Adrenal gland (tissue), 5 donors: ENCODE measurements at regions not wholly inside any gene's neighbourhood (a gene's known extent, or its start where the extent isn't known, plus 50 kb on each side); places are given as distances from the start of the nearest gene placed in this dataset.

Experiments used
- POLR2A ChIP-seq, 2 donors: fragments of 450-650 bp; IDR thresholded peaks; one replicate each; pipeline ENCODE4 v1.6.1; 2017; ENCODE audit warnings: antibody characterized with exemption in 2 of 2, mild to moderate bottlenecking in 2 of 2, moderate library complexity in 1 of 2
- TF ChIP-seq, protein P1 (sequence below), 6 experiments: fragments of 450-650 bp in 4 of 6; fragments of 200-600 bp in 2 of 6; sonication (generic) in 1 of 6; IDR thresholded peaks; 1 replicate in 5 of 6; 2 replicates in 1 of 6; pipeline versions ENCODE4 v1.5.1 to v1.8.0; 2016 to 2021; ENCODE audit warnings: antibody characterized with exemption in 6 of 6, mild to moderate bottlenecking in 2 of 6, moderate library complexity in 1 of 6
- donor health status: DM: no; HTN: no; CAD: no.

DNA sequence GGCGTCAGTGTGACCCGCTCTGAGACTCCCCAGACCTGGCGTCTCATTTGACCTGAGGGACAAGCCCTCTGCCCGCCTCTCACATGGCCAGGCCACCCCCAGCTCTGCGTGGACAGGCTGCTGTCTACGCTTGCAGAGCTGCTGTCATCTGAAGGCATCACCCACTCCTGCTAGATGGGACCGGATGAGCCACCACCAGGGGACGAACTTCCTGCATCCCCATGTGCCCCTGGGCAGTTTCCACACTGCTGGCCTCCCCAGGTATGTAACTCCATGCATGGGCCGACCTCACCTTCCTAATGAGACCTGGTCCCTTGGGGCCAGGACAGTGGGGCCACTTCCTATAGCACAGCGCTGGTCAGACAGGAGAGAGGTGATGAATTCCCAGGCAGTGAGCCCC lies 121.5 kb downstream of the PSMG1 start:
- TF ChIP-seq, protein P1, sequence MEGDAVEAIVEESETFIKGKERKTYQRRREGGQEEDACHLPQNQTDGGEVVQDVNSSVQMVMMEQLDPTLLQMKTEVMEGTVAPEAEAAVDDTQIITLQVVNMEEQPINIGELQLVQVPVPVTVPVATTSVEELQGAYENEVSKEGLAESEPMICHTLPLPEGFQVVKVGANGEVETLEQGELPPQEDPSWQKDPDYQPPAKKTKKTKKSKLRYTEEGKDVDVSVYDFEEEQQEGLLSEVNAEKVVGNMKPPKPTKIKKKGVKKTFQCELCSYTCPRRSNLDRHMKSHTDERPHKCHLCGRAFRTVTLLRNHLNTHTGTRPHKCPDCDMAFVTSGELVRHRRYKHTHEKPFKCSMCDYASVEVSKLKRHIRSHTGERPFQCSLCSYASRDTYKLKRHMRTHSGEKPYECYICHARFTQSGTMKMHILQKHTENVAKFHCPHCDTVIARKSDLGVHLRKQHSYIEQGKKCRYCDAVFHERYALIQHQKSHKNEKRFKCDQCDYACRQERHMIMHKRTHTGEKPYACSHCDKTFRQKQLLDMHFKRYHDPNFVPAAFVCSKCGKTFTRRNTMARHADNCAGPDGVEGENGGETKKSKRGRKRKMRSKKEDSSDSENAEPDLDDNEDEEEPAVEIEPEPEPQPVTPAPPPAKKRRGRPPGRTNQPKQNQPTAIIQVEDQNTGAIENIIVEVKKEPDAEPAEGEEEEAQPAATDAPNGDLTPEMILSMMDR (IDR thresholded peaks at IDR 0.05): no peak
- TF ChIP-seq POLR2A (IDR thresholded peaks at IDR 0.05): no peak
